B cell (primary cell): ENCODE measurements at regions not wholly inside any gene's neighbourhood (a gene's known extent, or its start where the extent isn't known, plus 50 kb on each side); places are given as distances from the start of the nearest gene placed in this dataset.
A peak's percentile ranks its signal among the peaks of the same experiment; 100 is the strongest.
"Not testable (repeated sequence)": the region's sequence is repeated elsewhere in the genome, so short reads cannot be mapped to it uniquely, and the experiment has no call there.

Experiments
- ATAC-seq: fragments of 200-7000 bp; cut with Tn5 transposase; one replicate; pipeline ENCODE4 v1.10.0; 2021; ENCODE audit warnings: low read depth, mild to moderate bottlenecking, moderate number of reproducible peaks, moderate library complexity
- CTCF ChIA-PET: fragments of 350-600 bp; sonication (Branson Sonifier 250); formaldehyde crosslinking; loops from one replicate; lab custom pipeline; 2021; ENCODE audit warnings: antibody characterized with exemption, inconsistent platforms; lab: Charles Lee
- POLR2A ChIA-PET: fragments of 350-600 bp; sonication (Branson Sonifier 250); formaldehyde crosslinking; loops from one replicate; lab custom pipeline; 2021; ENCODE audit warnings: antibody characterized with exemption; lab: Charles Lee
- DNase-seq: peaks from one replicate; pipeline ENCODE4 v3.0.0; 2013
- H2AFZ ChIP-seq: 2 replicates; pipeline ENCODE4 v1.6.1; 2012; ENCODE audit warnings: mild to moderate bottlenecking, low read depth, low read length; ENCODE audit not compliant: insufficient read depth, poor library complexity, severe bottlenecking
- H3K27ac ChIP-seq, 2 donors: 1 replicate in 1 of 2; 2 replicates in 1 of 2; pipeline ENCODE4 v1.5.1; 2012 to 2013; ENCODE audit warnings: low read length in 2 of 2, mild to moderate bottlenecking in 2 of 2, moderate library complexity in 1 of 2
- H3K27me3 ChIP-seq, 4 experiments: fragments of 200-600 bp in 1 of 4; sonication (generic) in 1 of 4; replicated peaks in 1 of 4; 1 replicate in 2 of 4; 2 replicates in 2 of 4; pipeline versions ENCODE4 v1.6.1 to v1.7.0; 2013 to 2016; ENCODE audit warnings: low read length in 3 of 4, mild to moderate bottlenecking in 2 of 4, mixed read lengths in 1 of 4, moderate library complexity in 1 of 4; ENCODE audit not compliant: insufficient read depth in 4 of 4, control insufficient read depth in 3 of 4; ENCODE audit errors: control extremely low read depth in 1 of 4
- H3K36me3 ChIP-seq, 2 experiments: replicated peaks in 1 of 2; 1 replicate in 1 of 2; 2 replicates in 1 of 2; pipeline versions ENCODE4 v1.6.1 to v1.7.1; 2013; ENCODE audit warnings: low read length in 1 of 2; ENCODE audit not compliant: insufficient read depth in 2 of 2, control insufficient read depth in 1 of 2; ENCODE audit errors: control extremely low read depth in 1 of 2, extremely low read depth in 1 of 2
- H3K4me1 ChIP-seq, 2 donors: fragments of 200-600 bp in 1 of 2; sonication (generic) in 1 of 2; 1 replicate in 1 of 2; 2 replicates in 1 of 2; pipeline versions ENCODE4 v1.5.1 to v1.6.1; 2013 to 2017; ENCODE audit warnings: low read length in 2 of 2; ENCODE audit not compliant: control insufficient read depth in 2 of 2, insufficient read depth in 2 of 2
- H3K4me2 ChIP-seq: replicated peaks from 2 replicates; pipeline ENCODE3; 2012; ENCODE audit warnings: mild to moderate bottlenecking, low read depth, low read length; ENCODE audit not compliant: poor library complexity, severe bottlenecking
- H3K4me3 ChIP-seq, 5 experiments: fragments of 200-600 bp in 1 of 5; sonication (generic) in 1 of 5; 1 replicate in 3 of 5; 2 replicates in 2 of 5; pipeline versions ENCODE4 v1.5.1 to v1.7.0; 2011 to 2016; ENCODE audit warnings: low read length in 4 of 5, mild to moderate bottlenecking in 4 of 5, low read depth in 2 of 5, control low read depth in 1 of 5, moderate library complexity in 1 of 5; ENCODE audit not compliant: insufficient read depth in 1 of 5; ENCODE audit errors: control extremely low read depth in 1 of 5, extremely low read depth in 1 of 5
- H3K79me2 ChIP-seq: fragments of 200-600 bp; sonication (generic); one replicate; pipeline ENCODE4 v1.6.0; 2016; ENCODE audit warnings: low read length; ENCODE audit not compliant: control insufficient read depth, insufficient read depth
- H3K9ac ChIP-seq: fragments of 200-600 bp; sonication (generic); 2 replicates; pipeline ENCODE4 v1.6.1; 2017; ENCODE audit warnings: mild to moderate bottlenecking, low read length, moderate library complexity
- H3K9me3 ChIP-seq, 3 donors: one replicate each; pipeline versions ENCODE4 v1.6.1 to v1.7.1; 2013; ENCODE audit warnings: low read length in 2 of 3; ENCODE audit not compliant: control insufficient read depth in 2 of 3, insufficient read depth in 1 of 3; ENCODE audit errors: control extremely low read depth in 1 of 3
- H4K20me1 ChIP-seq: 2 replicates; pipeline ENCODE4 v1.6.0; 2012; ENCODE audit warnings: mild to moderate bottlenecking, low read length; ENCODE audit not compliant: insufficient read depth, control insufficient read depth, poor library complexity, severe bottlenecking
- H3K27ac Mint-ChIP-seq: one replicate; pipeline ENCODE4 v1.8.0; 2021; ENCODE audit warnings: mixed read lengths
- H3K27me3 Mint-ChIP-seq: one replicate; pipeline ENCODE4 v1.8.0; 2021; ENCODE audit warnings: mixed read lengths
- H3K4me1 Mint-ChIP-seq: one replicate; pipeline ENCODE4 v1.8.0; 2021; ENCODE audit warnings: mixed read lengths
- H3K4me3 Mint-ChIP-seq: one replicate; pipeline ENCODE4 v1.8.0; 2021; ENCODE audit warnings: mixed read lengths
- H3K9me3 Mint-ChIP-seq: one replicate; pipeline ENCODE4 v1.8.0; 2022; ENCODE audit warnings: mixed read lengths; ENCODE audit not compliant: insufficient read depth
- WGBS: methylation state at CpG from one replicate; pipeline ENCODE4 v1.1.5; 2013; ENCODE audit warnings: missing lambda C conversion rate; ENCODE audit not compliant: insufficient coverage; 5-methylcytosine and 5-hydroxymethylcytosine counted together
- intact Hi-C: fragments of 100-400 bp; cut with micrococcal nuclease; formaldehyde crosslinking; loops from one replicate; pipeline ENCODE4 v1.10.0; 2022

- H3K27me3 Mint-ChIP-seq, H2AFZ ChIP-seq, intact Hi-C loops, H3K4me3 ChIP-seq, H3K27me3 ChIP-seq, H3K9me3 ChIP-seq, H4K20me1 ChIP-seq, CTCF ChIA-PET, H3K36me3 ChIP-seq, H3K9ac ChIP-seq, H3K27ac Mint-ChIP-seq, H3K9me3 Mint-ChIP-seq, H3K4me1 ChIP-seq, POLR2A ChIA-PET, H3K27ac ChIP-seq, H3K4me1 Mint-ChIP-seq, ATAC-seq, H3K4me2 ChIP-seq, H3K79me2 ChIP-seq, H3K4me3 Mint-ChIP-seq, DNase-seq: not testable (repeated sequence)
- no CpG with 5 or more reads among the region's 77 CpGs for WGBS
Measured at GRCh38 chr15:32313446-32314209, 89.5 kb downstream of the GOLGA8K start.

GRCh38 chr15:32312721-32313120 lies 90.4 kb downstream of the GOLGA8K start:
- ATAC-seq, CTCF ChIA-PET, H3K79me2 ChIP-seq, H3K9ac ChIP-seq, H3K4me1 ChIP-seq, H3K9me3 ChIP-seq, H3K27ac Mint-ChIP-seq, H3K27ac ChIP-seq, H3K4me3 Mint-ChIP-seq, H3K9me3 Mint-ChIP-seq, H3K4me1 Mint-ChIP-seq, intact Hi-C loops, H3K36me3 ChIP-seq, H3K27me3 ChIP-seq, H3K27me3 Mint-ChIP-seq, H3K4me3 ChIP-seq, H4K20me1 ChIP-seq, DNase-seq, H2AFZ ChIP-seq, POLR2A ChIA-PET, H3K4me2 ChIP-seq: not testable (repeated sequence)
- 18% methylated on average over 3 of the region's 37 CpGs for whole genome bisulfite sequencing

GRCh38 chr15:32307592-32307991 lies 95.5 kb downstream of the GOLGA8K start:
- CTCF ChIA-PET = not testable (repeated sequence)

GRCh38 chr15:32276200-32276830 lies 126.8 kb downstream of the GOLGA8K start:
- H3K4me3 ChIP-seq, H3K9ac ChIP-seq, H3K36me3 ChIP-seq, H3K27me3 Mint-ChIP-seq, H3K27ac ChIP-seq, intact Hi-C loops, H3K4me1 Mint-ChIP-seq, H4K20me1 ChIP-seq, H2AFZ ChIP-seq, H3K9me3 ChIP-seq, CTCF ChIA-PET, H3K27ac Mint-ChIP-seq, H3K4me3 Mint-ChIP-seq, H3K79me2 ChIP-seq, H3K27me3 ChIP-seq, POLR2A ChIA-PET, DNase-seq, H3K9me3 Mint-ChIP-seq, H3K4me1 ChIP-seq, H3K4me2 ChIP-seq: not testable (repeated sequence)
- no CpG with 5 or more reads among the region's 21 CpGs for WGBS
- ATAC-seq = peak; percentile 56

More at GRCh38 chr15:32307592-32307991, 95.5 kb downstream of the GOLGA8K start:
- H3K9me3 ChIP-seq, H3K4me3 Mint-ChIP-seq, DNase-seq, H3K36me3 ChIP-seq, ATAC-seq, H3K4me2 ChIP-seq, H3K27ac Mint-ChIP-seq, H3K27me3 Mint-ChIP-seq, H3K4me3 ChIP-seq, H3K9ac ChIP-seq, H3K79me2 ChIP-seq, H3K9me3 Mint-ChIP-seq, intact Hi-C loops, H3K27me3 ChIP-seq, H3K4me1 ChIP-seq, H3K27ac ChIP-seq, H3K4me1 Mint-ChIP-seq, H4K20me1 ChIP-seq, POLR2A ChIA-PET, H2AFZ ChIP-seq: not testable (repeated sequence)
- whole genome bisulfite sequencing = no CpG with 5 or more reads among the region's 5 CpGs
